HEK293T (cell line): ENCODE measurements at regions not wholly inside any gene's neighbourhood (a gene's known extent, or its start where the extent isn't known, plus 50 kb on each side); places are given as distances from the start of the nearest gene placed in this dataset.

Experiments
- BHLHE40 ChIP-seq: fragments of 450-650 bp; IDR thresholded peaks from 2 replicates; pipeline ENCODE4 v1.6.1; 2016; ENCODE audit warnings: mild to moderate bottlenecking, moderate library complexity, borderline replicate concordance
- ELF4 ChIP-seq: fragments of 450-650 bp; IDR thresholded peaks from 2 replicates; pipeline ENCODE4 v1.6.1; 2017; ENCODE audit warnings: antibody characterized with exemption
- FOXM1 ChIP-seq: fragments of 450-650 bp; IDR thresholded peaks from 2 replicates; pipeline ENCODE4 v1.6.1; 2017; ENCODE audit warnings: mild to moderate bottlenecking, borderline replicate concordance
- L3MBTL2 ChIP-seq: fragments of 450-650 bp; conservative IDR thresholded peaks from 2 replicates; pipeline ENCODE4 v1.6.1; 2016; ENCODE audit warnings: mild to moderate bottlenecking
- NFRKB ChIP-seq: fragments of 450-650 bp; IDR thresholded peaks from 2 replicates; pipeline ENCODE4 v1.6.1; 2016; ENCODE audit warnings: mild to moderate bottlenecking, moderate library complexity
- SUZ12 ChIP-seq: fragments of 450-650 bp; IDR thresholded peaks from 2 replicates; pipeline ENCODE4 v1.6.1; 2016; ENCODE audit warnings: mild to moderate bottlenecking
- ZNF384 ChIP-seq: fragments of 450-650 bp; IDR thresholded peaks from 2 replicates; pipeline ENCODE4 v1.6.1; 2016
- TF ChIP-seq, protein P1 (sequence below): fragments of 450-650 bp; IDR thresholded peaks from 2 replicates; pipeline ENCODE4 v1.6.1; 2016

DNA sequence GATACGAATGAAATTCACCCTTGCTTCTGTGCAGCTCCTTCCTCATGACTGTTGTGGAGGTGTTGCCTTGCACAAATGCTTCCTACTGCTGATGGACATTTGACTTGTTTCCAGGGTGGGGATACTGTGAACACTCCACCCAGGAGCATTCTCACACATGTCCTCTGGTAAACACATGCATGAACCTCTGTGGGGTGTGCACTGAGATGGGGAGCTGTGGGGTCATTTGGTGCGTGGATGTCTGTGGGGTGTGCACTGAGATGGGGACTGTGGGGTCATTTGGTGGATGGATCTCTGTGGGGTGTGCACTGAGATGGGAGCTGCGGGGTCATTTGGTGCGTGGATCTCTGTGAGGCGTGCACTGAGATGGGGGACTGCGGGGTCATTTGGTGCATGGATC lies 72.9 kb upstream of the IRX4 start:
- no peak for TF ChIP-seq FOXM1
- no peak for TF ChIP-seq BHLHE40
- TF ChIP-seq ELF4: no peak
- TF ChIP-seq SUZ12: no peak
- no peak for TF ChIP-seq L3MBTL2
- TF ChIP-seq, protein P1, sequence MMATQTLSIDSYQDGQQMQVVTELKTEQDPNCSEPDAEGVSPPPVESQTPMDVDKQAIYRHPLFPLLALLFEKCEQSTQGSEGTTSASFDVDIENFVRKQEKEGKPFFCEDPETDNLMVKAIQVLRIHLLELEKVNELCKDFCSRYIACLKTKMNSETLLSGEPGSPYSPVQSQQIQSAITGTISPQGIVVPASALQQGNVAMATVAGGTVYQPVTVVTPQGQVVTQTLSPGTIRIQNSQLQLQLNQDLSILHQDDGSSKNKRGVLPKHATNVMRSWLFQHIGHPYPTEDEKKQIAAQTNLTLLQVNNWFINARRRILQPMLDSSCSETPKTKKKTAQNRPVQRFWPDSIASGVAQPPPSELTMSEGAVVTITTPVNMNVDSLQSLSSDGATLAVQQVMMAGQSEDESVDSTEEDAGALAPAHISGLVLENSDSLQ: no peak
- TF ChIP-seq ZNF384: no peak
- no peak for TF ChIP-seq NFRKB
